ENCODE measurements at regions not wholly inside any gene's neighbourhood (a gene's known extent, or its start where the extent isn't known, plus 50 kb on each side); places are given as distances from the start of the nearest gene placed in this dataset.

DNA sequence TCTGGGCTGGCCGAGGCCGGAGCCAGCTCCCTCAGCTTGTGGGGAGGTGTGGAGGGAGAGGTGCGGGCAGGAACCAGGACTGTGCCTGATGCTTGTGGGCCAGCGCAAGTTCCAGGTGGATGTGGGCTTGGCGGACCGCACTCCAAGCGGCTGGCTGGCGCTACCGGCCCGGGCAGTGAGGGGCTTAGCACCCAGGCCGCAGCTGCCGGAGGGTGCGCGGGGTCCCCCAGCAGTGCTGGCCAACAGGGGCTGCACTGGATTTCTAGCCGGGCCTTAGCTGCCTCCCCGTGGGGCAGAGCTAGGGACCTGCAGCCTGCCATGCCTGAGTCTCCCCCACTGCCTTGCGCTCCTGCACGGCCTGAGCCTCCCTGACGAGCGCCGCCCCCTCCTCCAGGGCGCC lies 242.8 kb downstream of the CCSER2 start:
- no peaks in the 10 kb centered on the region for H3K36me3 ChIP-seq (ENCODE audit: control insufficient read depth, insufficient read depth, low read length)
- no peak overlapping the region for H2AFZ ChIP-seq (ENCODE audit: low read length)
- H3K27ac ChIP-seq (ENCODE audit: insufficient read depth, low read length), result no peak overlapping the region
- DNase-seq (ENCODE audit: low read depth in 2 of 2), result no peak
- H3K9ac ChIP-seq (ENCODE audit: insufficient read depth, low read length), result no peak overlapping the region
- H3K27me3 ChIP-seq (ENCODE audit: control insufficient read depth, insufficient read depth, low read length), result no peaks in the 10 kb centered on the region
- H3K79me2 ChIP-seq (ENCODE audit: control insufficient read depth, insufficient read depth, low read length), result no peaks in the 10 kb centered on the region
- H3K4me1 ChIP-seq (ENCODE audit: control insufficient read depth, extremely low read depth, insufficient read depth, low read length), result no peaks in the 10 kb centered on the region
- H4K20me1 ChIP-seq (ENCODE audit: control insufficient read depth, extremely low read depth, insufficient read depth, low read length), result no peaks in the 10 kb centered on the region
- H3K4me3 ChIP-seq (replicated peaks in 1 of 4; ENCODE audit: control extremely low read depth in 1 of 4, insufficient read depth in 1 of 4, low read depth in 3 of 4, low read length in 4 of 4), result no peak overlapping the region
- no peaks in the 10 kb centered on the region for H3K9me3 ChIP-seq (ENCODE audit: control insufficient read depth, insufficient read depth, low read depth, low read length)
- no peak for TF ChIP-seq EZH2 (IDR thresholded peaks at IDR 0.05; ENCODE audit: low read length, missing control alignments)
- TF ChIP-seq, protein P1, sequence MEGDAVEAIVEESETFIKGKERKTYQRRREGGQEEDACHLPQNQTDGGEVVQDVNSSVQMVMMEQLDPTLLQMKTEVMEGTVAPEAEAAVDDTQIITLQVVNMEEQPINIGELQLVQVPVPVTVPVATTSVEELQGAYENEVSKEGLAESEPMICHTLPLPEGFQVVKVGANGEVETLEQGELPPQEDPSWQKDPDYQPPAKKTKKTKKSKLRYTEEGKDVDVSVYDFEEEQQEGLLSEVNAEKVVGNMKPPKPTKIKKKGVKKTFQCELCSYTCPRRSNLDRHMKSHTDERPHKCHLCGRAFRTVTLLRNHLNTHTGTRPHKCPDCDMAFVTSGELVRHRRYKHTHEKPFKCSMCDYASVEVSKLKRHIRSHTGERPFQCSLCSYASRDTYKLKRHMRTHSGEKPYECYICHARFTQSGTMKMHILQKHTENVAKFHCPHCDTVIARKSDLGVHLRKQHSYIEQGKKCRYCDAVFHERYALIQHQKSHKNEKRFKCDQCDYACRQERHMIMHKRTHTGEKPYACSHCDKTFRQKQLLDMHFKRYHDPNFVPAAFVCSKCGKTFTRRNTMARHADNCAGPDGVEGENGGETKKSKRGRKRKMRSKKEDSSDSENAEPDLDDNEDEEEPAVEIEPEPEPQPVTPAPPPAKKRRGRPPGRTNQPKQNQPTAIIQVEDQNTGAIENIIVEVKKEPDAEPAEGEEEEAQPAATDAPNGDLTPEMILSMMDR (conservative IDR thresholded peaks at IDR 0.05 in 1 of 2, IDR thresholded peaks at IDR 0.05 in 1 of 2; ENCODE audit: low read depth in 1 of 2, low read length in 2 of 2), result no peak
- H3K4me2 ChIP-seq (ENCODE audit: extremely low read depth, insufficient read depth, low read length), result no peak overlapping the region

DNA sequence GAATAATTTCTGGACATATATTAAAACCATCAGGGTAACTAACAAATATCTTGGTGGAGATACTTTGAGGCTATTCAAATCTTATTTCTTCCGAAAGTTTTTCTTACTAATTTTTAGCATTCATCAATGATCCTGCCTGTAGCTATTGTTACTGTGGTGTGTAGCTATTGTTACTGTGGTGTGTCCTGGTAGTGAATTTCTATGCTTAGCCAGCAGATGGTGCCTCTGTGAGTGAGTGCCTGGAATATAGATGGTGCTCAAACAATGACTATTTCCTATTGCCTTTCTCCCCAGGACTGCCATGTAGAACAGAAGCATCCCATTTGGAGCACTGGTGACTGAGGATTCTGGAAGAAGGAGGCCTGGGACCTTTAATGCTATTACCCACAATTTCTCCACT lies 245.7 kb downstream of the CCSER2 start:
- H3K79me2 ChIP-seq (ENCODE audit: control insufficient read depth, insufficient read depth, low read length), result no peaks in the 10 kb centered on the region
- H3K27ac ChIP-seq (ENCODE audit: insufficient read depth, low read length), result no peak overlapping the region
- no peaks in the 10 kb centered on the region for H3K36me3 ChIP-seq (ENCODE audit: control insufficient read depth, insufficient read depth, low read length)
- H3K4me1 ChIP-seq (ENCODE audit: control insufficient read depth, extremely low read depth, insufficient read depth, low read length), result no peaks in the 10 kb centered on the region
- no peak overlapping the region for H3K9ac ChIP-seq (ENCODE audit: insufficient read depth, low read length)
- no peak overlapping the region for H2AFZ ChIP-seq (ENCODE audit: low read length)
- no peak for DNase-seq (ENCODE audit: low read depth in 2 of 2)
- TF ChIP-seq, protein P1 (conservative IDR thresholded peaks at IDR 0.05 in 1 of 2, IDR thresholded peaks at IDR 0.05 in 1 of 2; ENCODE audit: low read depth in 1 of 2, low read length in 2 of 2), result no peak
- no peak overlapping the region for H3K4me2 ChIP-seq (ENCODE audit: extremely low read depth, insufficient read depth, low read length)
- no peak overlapping the region for H3K4me3 ChIP-seq (replicated peaks in 1 of 4; ENCODE audit: control extremely low read depth in 1 of 4, insufficient read depth in 1 of 4, low read depth in 3 of 4, low read length in 4 of 4)
- no peaks in the 10 kb centered on the region for H4K20me1 ChIP-seq (ENCODE audit: control insufficient read depth, extremely low read depth, insufficient read depth, low read length)
- H3K27me3 ChIP-seq (ENCODE audit: control insufficient read depth, insufficient read depth, low read length), result no peaks in the 10 kb centered on the region
- H3K9me3 ChIP-seq (ENCODE audit: control insufficient read depth, insufficient read depth, low read depth, low read length), result no peaks in the 10 kb centered on the region

DNA sequence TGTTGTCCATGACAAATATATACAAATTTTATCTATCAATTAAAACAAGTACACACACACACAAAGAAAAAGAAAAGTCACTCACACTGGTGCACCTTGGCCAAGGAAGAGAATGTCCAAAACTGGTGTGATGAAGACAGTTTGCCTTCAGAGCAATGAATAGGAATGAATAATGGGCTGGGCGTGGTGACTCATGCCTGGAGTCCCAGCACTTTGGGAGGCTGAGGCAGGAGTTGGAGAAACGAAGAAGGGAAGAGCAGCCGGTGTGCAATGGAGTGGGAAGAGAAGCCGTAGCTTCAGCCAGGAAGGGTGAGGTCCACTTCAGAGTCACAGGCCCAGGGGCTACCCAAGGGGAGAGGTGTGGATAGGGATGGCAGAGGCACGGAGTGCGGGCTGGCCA lies 253.6 kb downstream of the CCSER2 start:
- H4K20me1 ChIP-seq (ENCODE audit: control insufficient read depth, extremely low read depth, insufficient read depth, low read length), result no peaks in the 10 kb centered on the region
- TF ChIP-seq, protein P1 (conservative IDR thresholded peaks at IDR 0.05 in 1 of 2, IDR thresholded peaks at IDR 0.05 in 1 of 2; ENCODE audit: low read depth in 1 of 2, low read length in 2 of 2), result no peak
- TF ChIP-seq EZH2 (IDR thresholded peaks at IDR 0.05; ENCODE audit: low read length, missing control alignments), result no peak
- H3K9ac ChIP-seq (ENCODE audit: insufficient read depth, low read length), result no peak overlapping the region
- no peaks in the 10 kb centered on the region for H3K79me2 ChIP-seq (ENCODE audit: control insufficient read depth, insufficient read depth, low read length)
- no peak overlapping the region for H3K27ac ChIP-seq (ENCODE audit: insufficient read depth, low read length)
- H3K36me3 ChIP-seq (ENCODE audit: control insufficient read depth, insufficient read depth, low read length), result no peaks in the 10 kb centered on the region
- no peak overlapping the region for H3K4me2 ChIP-seq (ENCODE audit: extremely low read depth, insufficient read depth, low read length)
- H3K4me3 ChIP-seq (replicated peaks in 1 of 4; ENCODE audit: control extremely low read depth in 1 of 4, insufficient read depth in 1 of 4, low read depth in 3 of 4, low read length in 4 of 4), result no peak overlapping the region
- H2AFZ ChIP-seq (ENCODE audit: low read length), result no peak overlapping the region
- no peaks in the 10 kb centered on the region for H3K27me3 ChIP-seq (ENCODE audit: control insufficient read depth, insufficient read depth, low read length)
- no peaks in the 10 kb centered on the region for H3K9me3 ChIP-seq (ENCODE audit: control insufficient read depth, insufficient read depth, low read depth, low read length)
- H3K4me1 ChIP-seq (ENCODE audit: control insufficient read depth, extremely low read depth, insufficient read depth, low read length), result no peaks in the 10 kb centered on the region
- DNase-seq (ENCODE audit: low read depth in 2 of 2), result no peak

All from fibroblast of lung (primary cell).